GM19468 (cell line): ENCODE measurements at regions not wholly inside any gene's neighbourhood (a gene's known extent, or its start where the extent isn't known, plus 50 kb on each side); places are given as distances from the start of the nearest gene placed in this dataset.
"Not testable (repeated sequence)": the region's sequence is repeated elsewhere in the genome, so short reads cannot be mapped to it uniquely, and the experiment has no call there.

Source experiments
- ATAC-seq: cut with Tn5 transposase; IDR thresholded peaks from one replicate; pipeline ENCODE4 v1.9.1; 2021; ENCODE audit warnings: mild to moderate bottlenecking, moderate library complexity, moderate number of reproducible peaks; ENCODE audit not compliant: unreplicated experiment; ENCODE audit errors: extremely low read depth

GRCh38 chr13:94827566-94827965 is 115.2 kb upstream of the SOX21 start:
- no peak for ATAC-seq

DNA sequence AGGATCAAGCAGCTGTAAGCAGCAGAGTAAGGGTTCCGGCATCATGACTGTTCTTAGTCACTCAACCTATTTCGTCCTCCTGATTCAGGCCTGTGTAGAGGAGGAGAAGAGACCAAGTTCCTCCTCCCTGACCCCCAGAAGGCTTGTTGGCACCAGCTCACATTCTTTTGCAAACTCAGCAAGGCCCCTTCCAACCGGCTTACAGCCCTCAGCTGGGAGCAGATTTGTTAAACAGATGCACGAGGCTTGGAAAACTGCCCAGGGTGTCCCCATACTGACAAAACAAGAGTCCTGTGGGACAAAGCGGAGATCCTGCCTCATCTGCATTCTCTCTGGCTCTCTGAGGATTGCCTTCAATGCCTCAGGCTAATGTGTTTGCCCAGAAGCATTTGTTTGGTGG is 113.2 kb upstream of the SOX21 start:
- ATAC-seq, result no peak

DNA sequence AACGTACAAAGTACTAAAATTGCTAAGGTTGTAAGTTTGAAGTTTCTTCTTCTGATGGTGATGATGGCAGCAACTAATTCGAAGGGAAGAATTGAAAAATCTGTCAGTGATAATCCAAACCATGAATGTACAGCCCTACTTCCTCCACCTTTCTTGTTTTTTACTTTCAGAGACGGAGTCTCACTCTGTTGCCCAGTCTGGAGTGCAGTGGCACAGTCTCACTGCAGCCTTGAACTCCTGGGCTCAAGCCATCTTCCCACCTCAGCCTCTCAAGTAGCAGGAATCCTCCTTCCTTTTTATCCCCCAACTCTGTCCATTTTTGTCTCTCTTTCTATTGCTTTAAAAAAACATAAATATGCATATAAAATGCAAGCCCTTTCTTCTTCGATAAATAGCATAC is 112.3 kb upstream of the SOX21 start:
- ATAC-seq, result no peak

DNA sequence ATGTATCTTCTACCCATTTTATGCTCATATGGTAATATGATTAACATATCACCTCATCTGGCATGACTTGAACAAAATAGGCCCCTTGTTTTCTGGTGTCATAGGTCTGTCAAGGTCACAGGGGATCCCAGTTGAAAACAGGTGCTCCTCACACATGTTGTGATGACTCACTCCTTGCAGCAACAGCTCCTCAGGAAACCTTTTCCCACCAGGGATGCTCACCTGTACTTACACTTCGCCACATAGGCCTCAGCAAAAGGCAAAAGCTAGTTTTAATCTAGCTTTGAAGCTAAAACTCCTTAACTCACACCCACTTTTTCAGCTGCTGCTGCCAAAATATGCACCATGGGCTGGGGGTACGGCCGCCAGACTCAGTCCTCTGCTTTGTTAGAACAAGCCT is 110.0 kb upstream of the SOX21 start:
- ATAC-seq, result no peak

GRCh38 chr13:94816256-94816655 is 103.9 kb upstream of the SOX21 start:
- no peak for ATAC-seq

- ATAC-seq, result peak; percentile 88
Observed at GRCh38 chr13:94813920-94814475, 101.7 kb upstream of the SOX21 start.

DNA sequence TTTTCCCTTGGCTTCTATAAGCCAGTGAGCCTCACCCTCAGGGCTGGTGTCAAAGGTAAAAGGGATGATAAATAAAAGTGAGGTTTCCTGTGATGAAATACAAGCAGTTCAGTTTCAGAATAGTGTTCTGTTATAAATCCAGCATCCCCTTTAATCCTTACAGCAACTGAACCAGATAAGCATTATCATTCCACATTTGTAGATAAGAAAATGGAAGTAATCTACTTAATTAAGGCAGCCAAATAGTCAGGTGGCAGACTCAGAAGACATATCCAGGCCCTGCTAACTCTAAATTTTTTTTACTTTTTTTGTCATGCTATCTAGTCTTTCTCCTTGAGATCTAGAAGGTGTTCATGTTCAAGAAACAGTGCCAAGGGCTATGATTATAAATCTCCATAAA is 99.4 kb upstream of the SOX21 start:
- ATAC-seq, result no peak

GRCh38 chr13:94800423-94800822 is 88.1 kb upstream of the SOX21 start:
- no peak for ATAC-seq

GRCh38 chr13:94799299-94799698 is 87.0 kb upstream of the SOX21 start:
- no peak for ATAC-seq

DNA sequence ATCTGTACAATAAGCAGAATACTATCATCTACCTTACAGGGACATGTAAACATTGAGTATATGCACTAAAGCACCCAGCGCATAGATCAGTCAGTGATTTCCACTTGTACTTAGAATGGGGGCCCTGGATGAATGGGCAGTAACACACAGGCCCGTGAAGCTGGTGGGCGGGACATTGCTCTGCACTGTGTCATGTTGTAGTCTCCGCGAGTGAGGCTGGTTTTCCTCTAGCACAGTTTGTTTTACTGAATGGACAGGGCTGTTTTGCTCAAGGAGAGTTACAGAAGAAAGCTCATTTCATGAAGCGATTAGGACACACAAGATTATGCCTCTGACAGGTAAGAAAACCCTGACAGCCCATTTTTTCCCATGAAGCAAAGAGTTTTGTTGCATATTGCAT is 86.4 kb upstream of the SOX21 start:
- ATAC-seq, result no peak

DNA sequence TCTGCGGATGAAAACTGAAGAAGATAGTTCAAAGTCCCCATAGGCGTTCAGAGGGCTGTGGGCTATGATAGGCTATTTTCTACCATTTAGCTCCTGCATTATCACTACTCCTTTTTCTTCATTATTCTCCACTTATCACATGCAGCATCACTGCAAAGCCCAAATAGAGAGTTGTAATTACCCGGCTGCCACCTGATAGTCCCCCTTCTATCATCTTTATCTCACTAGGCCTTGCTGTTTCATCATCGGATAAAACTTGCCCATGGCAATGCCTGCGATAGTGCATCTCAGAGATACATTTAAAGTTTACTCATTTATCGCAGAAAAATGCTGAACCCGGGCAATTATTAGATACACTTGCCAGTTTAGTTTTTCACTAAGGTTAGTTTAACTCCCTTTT is 82.9 kb upstream of the SOX21 start:
- ATAC-seq, result no peak

- ATAC-seq, result not testable (repeated sequence)
Observed at GRCh38 chr13:94786246-94786645, 73.9 kb upstream of the SOX21 start.

DNA sequence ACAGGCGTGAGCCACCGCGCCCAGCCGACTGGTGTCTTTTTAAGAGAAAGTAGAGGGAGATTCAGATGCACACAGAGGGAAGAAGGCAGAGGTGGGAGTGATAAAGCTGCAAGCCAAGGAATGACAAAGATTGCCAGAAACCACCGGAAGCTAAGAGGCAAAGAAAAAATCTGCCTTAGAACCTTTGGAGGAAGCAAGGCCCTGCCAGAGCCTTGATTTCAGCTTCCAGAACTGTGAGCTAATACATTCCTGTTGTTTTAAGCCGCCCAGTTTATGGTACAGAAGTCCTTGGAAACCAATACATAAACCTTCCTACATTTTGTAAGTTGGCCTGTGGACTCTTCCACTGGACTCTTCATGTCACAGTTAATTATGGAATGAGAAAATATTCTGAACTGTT is 71.7 kb upstream of the SOX21 start:
- no peak for ATAC-seq

GRCh38 chr13:94783489-94783888 is 71.1 kb upstream of the SOX21 start:
- no peak for ATAC-seq

DNA sequence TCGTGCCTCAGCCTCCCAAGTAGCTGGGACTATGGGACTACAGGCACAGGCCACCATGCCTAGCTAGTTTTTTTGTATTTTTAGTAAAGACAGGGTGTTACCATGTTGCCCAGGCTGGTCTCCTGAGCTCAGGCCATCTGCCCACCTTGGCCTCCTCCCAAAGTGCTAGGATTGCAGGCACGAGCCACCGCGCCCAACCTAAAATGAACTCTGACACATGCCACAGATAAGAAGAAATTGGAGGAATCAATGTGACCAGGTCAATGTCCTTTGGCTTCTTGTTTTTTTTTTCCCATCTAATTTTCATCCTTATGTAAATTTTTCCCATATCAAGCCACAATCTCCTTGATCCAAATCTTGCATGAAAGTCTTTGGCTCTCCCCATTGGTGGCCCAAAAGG is 68.1 kb upstream of the SOX21 start:
- no peak for ATAC-seq

DNA sequence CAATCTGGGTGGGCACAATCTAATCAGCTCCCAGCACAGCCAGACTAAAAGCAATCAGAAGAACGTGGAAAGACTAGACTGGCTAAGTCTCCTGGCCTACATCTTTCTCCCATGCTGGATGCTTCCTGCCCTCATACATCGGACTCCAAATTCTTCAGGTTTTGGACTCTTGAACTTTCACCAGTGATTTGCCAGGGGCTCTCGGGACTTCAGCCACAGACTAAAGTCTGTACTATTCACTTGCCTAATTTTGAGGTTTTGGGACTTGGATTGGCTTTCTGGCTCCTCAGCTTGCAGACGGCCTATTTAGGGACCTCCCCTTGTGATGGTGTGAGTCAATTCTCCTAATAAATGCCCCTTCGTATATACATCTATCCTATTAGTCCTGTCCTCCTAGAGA is 66.6 kb upstream of the SOX21 start:
- no peak for ATAC-seq

- ATAC-seq, result no peak
Observed at GRCh38 chr13:94778585-94778984, 66.2 kb upstream of the SOX21 start.

DNA sequence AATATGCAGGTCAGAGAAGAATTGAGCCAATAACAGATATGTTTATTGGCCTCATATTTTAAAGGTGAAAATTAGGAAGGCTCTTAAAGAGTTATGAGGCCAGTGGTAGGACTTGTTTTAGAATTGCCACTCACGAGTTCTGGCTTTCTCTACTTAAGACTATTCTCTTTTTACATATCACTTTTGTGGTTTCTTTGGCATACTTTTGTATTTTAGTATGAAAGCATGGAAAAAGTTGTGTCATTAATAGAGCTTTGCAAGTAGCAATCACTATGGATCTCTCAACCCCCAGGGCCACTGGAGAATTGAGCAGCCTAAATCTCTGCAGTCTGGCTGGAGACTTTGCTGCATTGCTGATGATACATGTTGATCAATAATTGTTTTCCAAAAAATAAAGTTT is 64.6 kb upstream of the SOX21 start:
- no peak for ATAC-seq

- ATAC-seq, result no peak
Observed at GRCh38 chr13:94776300-94776699, 64.0 kb upstream of the SOX21 start.

- no peak for ATAC-seq
Observed at GRCh38 chr13:94765814-94766213, 53.5 kb upstream of the SOX21 start.

GRCh38 chr13:94764576-94765321 is 52.4 kb upstream of the SOX21 start:
- no peak for ATAC-seq
